Adrenal gland (tissue), 5 donors: ENCODE measurements at regions not wholly inside any gene's neighbourhood (a gene's known extent, or its start where the extent isn't known, plus 50 kb on each side); places are given as distances from the start of the nearest gene placed in this dataset.

Experiments
- CTCF ChIP-seq, 6 experiments: fragments of 450-650 bp in 4 of 6; fragments of 200-600 bp in 2 of 6; sonication (generic) in 1 of 6; IDR thresholded peaks; 1 replicate in 5 of 6; 2 replicates in 1 of 6; pipeline versions ENCODE4 v1.5.1 to v1.8.0; 2016 to 2021; ENCODE audit warnings: antibody characterized with exemption in 6 of 6, mild to moderate bottlenecking in 2 of 6, moderate library complexity in 1 of 6
- POLR2A ChIP-seq, 2 donors: fragments of 450-650 bp; IDR thresholded peaks; one replicate each; pipeline ENCODE4 v1.6.1; 2017; ENCODE audit warnings: antibody characterized with exemption in 2 of 2, mild to moderate bottlenecking in 2 of 2, moderate library complexity in 1 of 2
- donor health status: DM: no; HTN: no; CAD: no.

- no peak for TF ChIP-seq CTCF (IDR thresholded peaks at IDR 0.05)
- no peak for TF ChIP-seq POLR2A (IDR thresholded peaks at IDR 0.05)
Measured at GRCh38 chr10:118195729-118196128, 146.4 kb downstream of the FAM204A start.
